Smooth muscle cell (in vitro differentiated cells): ENCODE measurements at regions not wholly inside any gene's neighbourhood (a gene's known extent, or its start where the extent isn't known, plus 50 kb on each side); places are given as distances from the start of the nearest gene placed in this dataset.

Experiments
- DNase-seq: peaks from one replicate; lab custom pipeline; 2025; ENCODE audit not compliant: unreplicated experiment; lab: John Stamatoyannopoulos, UW
- H2AFZ ChIP-seq: fragments of 200-600 bp; sonication (generic); 2 replicates; pipeline ENCODE4 v1.6.0; 2016; ENCODE audit warnings: antibody characterized with exemption, low read depth, mild to moderate bottlenecking
- H3F3A ChIP-seq: fragments of 200-600 bp; sonication (generic); 2 replicates; pipeline ENCODE4 v1.6.0; 2017; ENCODE audit warnings: antibody characterized with exemption, low read depth
- H3K27ac ChIP-seq: fragments of 200-600 bp; sonication (generic); 2 replicates; pipeline ENCODE4 v1.5.1; 2016; ENCODE audit warnings: low read depth, mild to moderate bottlenecking
- H3K27me3 ChIP-seq: fragments of 200-600 bp; sonication (generic); 2 replicates; pipeline ENCODE4 v1.6.1; 2016; ENCODE audit warnings: low read depth, mild to moderate bottlenecking
- H3K36me3 ChIP-seq: fragments of 200-600 bp; sonication (generic); 2 replicates; pipeline ENCODE4 v1.5.1; 2016; ENCODE audit warnings: low read depth
- H3K4me1 ChIP-seq: fragments of 200-600 bp; sonication (generic); 2 replicates; pipeline ENCODE4 v1.5.1; 2016; ENCODE audit warnings: low read depth
- H3K4me2 ChIP-seq: fragments of 200-600 bp; sonication (generic); 2 replicates; pipeline ENCODE4 v1.6.0; 2016; ENCODE audit warnings: mild to moderate bottlenecking
- H3K4me3 ChIP-seq: fragments of 200-600 bp; sonication (generic); 2 replicates; pipeline ENCODE4 v1.5.1; 2016; ENCODE audit warnings: mild to moderate bottlenecking
- H3K79me2 ChIP-seq: fragments of 200-600 bp; sonication (generic); 2 replicates; pipeline ENCODE4 v1.6.0; 2016; ENCODE audit warnings: low read depth, mild to moderate bottlenecking
- H3K9ac ChIP-seq: fragments of 200-600 bp; sonication (generic); 2 replicates; pipeline ENCODE4 v1.6.0; 2016; ENCODE audit warnings: low read depth
- H3K9me3 ChIP-seq: fragments of 200-600 bp; sonication (generic); replicated peaks from 2 replicates; pipeline ENCODE4 v1.5.1; 2016; ENCODE audit warnings: low read depth
- H4K20me1 ChIP-seq: fragments of 200-600 bp; sonication (generic); 2 replicates; pipeline ENCODE4 v1.6.0; 2016; ENCODE audit warnings: low read depth
- CTCF ChIP-seq: fragments of 200-600 bp; sonication (generic); IDR thresholded peaks from 2 replicates; pipeline ENCODE4 v1.5.1; 2017; ENCODE audit warnings: borderline replicate concordance, mild to moderate bottlenecking, antibody characterized with exemption; ENCODE audit not compliant: insufficient read depth, poor library complexity, severe bottlenecking
- WGBS: methylation state at CpG from one replicate; pipeline ENCODE4 v1.1.7; 2016; ENCODE audit warnings: low lambda C conversion rate; 5-methylcytosine and 5-hydroxymethylcytosine counted together

GRCh38 chr11:135008001-135008405 is 596.0 kb upstream of the B3GAT1 start:
- peaks cover 4% of the 10 kb centered on the region for H3K4me1 ChIP-seq
- no peaks in the 10 kb centered on the region for H3K79me2 ChIP-seq
- TF ChIP-seq CTCF, result no peak
- 39% methylated on average over 4 of the region's 4 CpGs for WGBS
- no peak overlapping the region for H3K4me3 ChIP-seq
- H3F3A ChIP-seq, result no peaks in the 10 kb centered on the region
- no peaks in the 10 kb centered on the region for H3K9me3 ChIP-seq
- peak overlapping the region; percentile 75 for H3K4me2 ChIP-seq
- DNase-seq, result no peak
- H3K27ac ChIP-seq, result no peak overlapping the region
- no peak overlapping the region for H3K9ac ChIP-seq
- peak overlapping the region; percentile 10 for H2AFZ ChIP-seq
- H4K20me1 ChIP-seq, result no peaks in the 10 kb centered on the region
- no peaks in the 10 kb centered on the region for H3K36me3 ChIP-seq
- no peaks in the 10 kb centered on the region for H3K27me3 ChIP-seq

GRCh38 chr11:135006800-135007199 is 594.8 kb upstream of the B3GAT1 start:
- Histone ChIP-seq H3K4me3 (no peak overlapping the region), H3K9ac (no peak overlapping the region), H3F3A (no peaks in the 10 kb centered on the region), H3K79me2 (no peaks in the 10 kb centered on the region), H3K9me3 (no peaks in the 10 kb centered on the region), H3K27me3 (no peaks in the 10 kb centered on the region), H4K20me1 (no peaks in the 10 kb centered on the region), H3K36me3 (no peaks in the 10 kb centered on the region), H3K27ac (no peak overlapping the region), H2AFZ (no peak overlapping the region), H3K4me2 (no peak overlapping the region), H3K4me1 (peaks cover 4% of the 10 kb centered on the region)
- DNase-seq, result no peak
- no peak for TF ChIP-seq CTCF
- WGBS, result 38% methylated on average over 4 of the region's 4 CpGs

- Histone ChIP-seq H3K27ac (no peak overlapping the region), H2AFZ (no peak overlapping the region), H3K4me1 (peaks cover 4% of the 10 kb centered on the region), H3K4me3 (no peak overlapping the region), H3K36me3 (no peaks in the 10 kb centered on the region), H4K20me1 (no peaks in the 10 kb centered on the region), H3K4me2 (no peak overlapping the region), H3K27me3 (no peaks in the 10 kb centered on the region), H3K79me2 (no peaks in the 10 kb centered on the region), H3K9me3 (no peaks in the 10 kb centered on the region), H3F3A (no peaks in the 10 kb centered on the region), H3K9ac (no peak overlapping the region)
- TF ChIP-seq CTCF, result no peak
- DNase-seq, result no peak
- 61% methylated on average over 5 of the region's 5 CpGs for WGBS
These were observed 592.5 kb upstream of the B3GAT1 start for GRCh38 chr11:135004495-135004894.

- H3K27ac ChIP-seq, result no peak overlapping the region
- no peak for TF ChIP-seq CTCF
- peaks cover 9% of the 10 kb centered on the region for H3K4me1 ChIP-seq
- no peaks in the 10 kb centered on the region for H3K9me3 ChIP-seq
- H3K4me3 ChIP-seq, result no peak overlapping the region
- H2AFZ ChIP-seq, result no peak overlapping the region
- H3K4me2 ChIP-seq, result no peak overlapping the region
- H3K9ac ChIP-seq, result no peak overlapping the region
- no peaks in the 10 kb centered on the region for H3F3A ChIP-seq
- no peaks in the 10 kb centered on the region for H4K20me1 ChIP-seq
- no peaks in the 10 kb centered on the region for H3K36me3 ChIP-seq
- DNase-seq, result no peak
- no peaks in the 10 kb centered on the region for H3K27me3 ChIP-seq
- H3K79me2 ChIP-seq, result no peaks in the 10 kb centered on the region
These were observed 590.2 kb upstream of the B3GAT1 start for GRCh38 chr11:135002236-135002635.
